NB4 (cell line): ENCODE measurements at regions not wholly inside any gene's neighbourhood (a gene's known extent, or its start where the extent isn't known, plus 50 kb on each side); places are given as distances from the start of the nearest gene placed in this dataset.

ENCODE experiments used
- POLR2A ChIP-seq: IDR thresholded peaks from 2 replicates; pipeline ENCODE4 v1.6.1; 2011; ENCODE audit warnings: mild to moderate bottlenecking; ENCODE audit not compliant: insufficient read length; ENCODE audit errors: extremely low read depth
- TF ChIP-seq, protein P1 (sequence below): IDR thresholded peaks from one replicate; pipeline ENCODE4 v1.5.1; 2012; ENCODE audit warnings: low read depth, low read length
- TF ChIP-seq, protein P2 (sequence below): IDR thresholded peaks from 2 replicates; pipeline ENCODE4 v1.6.1; 2011; ENCODE audit warnings: low read depth, low read length

DNA sequence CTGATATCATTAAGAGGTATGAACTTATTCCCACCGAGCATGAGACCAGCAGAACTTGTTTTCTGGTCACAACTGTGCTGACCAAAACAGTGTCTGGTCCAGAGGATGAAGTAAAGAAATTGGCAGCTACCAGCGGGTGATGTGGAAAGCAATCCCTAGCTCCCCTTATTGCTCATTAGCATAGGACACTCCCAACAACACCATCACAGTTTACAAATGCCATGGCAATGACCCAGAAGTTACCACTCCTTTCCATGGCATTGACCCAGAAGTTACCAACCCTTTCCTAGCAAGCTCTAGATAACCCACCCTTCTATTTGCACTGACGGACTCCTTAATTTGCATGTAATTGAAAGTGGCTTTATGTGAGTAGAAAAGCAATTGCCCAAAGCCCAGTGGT is 1856.1 kb downstream of the OLFM4 start:
- TF ChIP-seq, protein P1, sequence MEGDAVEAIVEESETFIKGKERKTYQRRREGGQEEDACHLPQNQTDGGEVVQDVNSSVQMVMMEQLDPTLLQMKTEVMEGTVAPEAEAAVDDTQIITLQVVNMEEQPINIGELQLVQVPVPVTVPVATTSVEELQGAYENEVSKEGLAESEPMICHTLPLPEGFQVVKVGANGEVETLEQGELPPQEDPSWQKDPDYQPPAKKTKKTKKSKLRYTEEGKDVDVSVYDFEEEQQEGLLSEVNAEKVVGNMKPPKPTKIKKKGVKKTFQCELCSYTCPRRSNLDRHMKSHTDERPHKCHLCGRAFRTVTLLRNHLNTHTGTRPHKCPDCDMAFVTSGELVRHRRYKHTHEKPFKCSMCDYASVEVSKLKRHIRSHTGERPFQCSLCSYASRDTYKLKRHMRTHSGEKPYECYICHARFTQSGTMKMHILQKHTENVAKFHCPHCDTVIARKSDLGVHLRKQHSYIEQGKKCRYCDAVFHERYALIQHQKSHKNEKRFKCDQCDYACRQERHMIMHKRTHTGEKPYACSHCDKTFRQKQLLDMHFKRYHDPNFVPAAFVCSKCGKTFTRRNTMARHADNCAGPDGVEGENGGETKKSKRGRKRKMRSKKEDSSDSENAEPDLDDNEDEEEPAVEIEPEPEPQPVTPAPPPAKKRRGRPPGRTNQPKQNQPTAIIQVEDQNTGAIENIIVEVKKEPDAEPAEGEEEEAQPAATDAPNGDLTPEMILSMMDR = no peak
- no peak for TF ChIP-seq POLR2A
- TF ChIP-seq, protein P2, sequence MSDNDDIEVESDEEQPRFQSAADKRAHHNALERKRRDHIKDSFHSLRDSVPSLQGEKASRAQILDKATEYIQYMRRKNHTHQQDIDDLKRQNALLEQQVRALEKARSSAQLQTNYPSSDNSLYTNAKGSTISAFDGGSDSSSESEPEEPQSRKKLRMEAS = no peak
